ENCODE measurements at regions not wholly inside any gene's neighbourhood (a gene's known extent, or its start where the extent isn't known, plus 50 kb on each side); places are given as distances from the start of the nearest gene placed in this dataset.

- no peaks in the 10 kb centered on the region for H3K9me3 ChIP-seq
- H3K4me3 ChIP-seq = no peak overlapping the region
- WGBS (ENCODE audit: missing lambda C conversion rate) = 58% methylated on average over 4 of the region's 4 CpGs
- no peak overlapping the region for H3K4me2 ChIP-seq
- TF ChIP-seq RAD21 (conservative IDR thresholded peaks at IDR 0.05 in 1 of 2, IDR thresholded peaks at IDR 0.05 in 1 of 2) = no peak
- no peak for TF ChIP-seq MAX (IDR thresholded peaks at IDR 0.05)
- no peak for TF ChIP-seq EHMT2 (IDR thresholded peaks at IDR 0.05; ENCODE audit: low read depth)
- no peak for TF ChIP-seq KDM1A (IDR thresholded peaks at IDR 0.05; ENCODE audit: low read depth)
- TF ChIP-seq ZSCAN20 (CRISPR knock-in tag; IDR thresholded peaks at IDR 0.05) = no peak
- no peak for TF ChIP-seq KDM5A (IDR thresholded peaks at IDR 0.05)
- TF ChIP-seq ZNF302 (CRISPR knock-in tag; IDR thresholded peaks at IDR 0.05) = no peak
- no peak for TF ChIP-seq RFX5 (IDR thresholded peaks at IDR 0.05)
- TF ChIP-seq BCL3 (IDR thresholded peaks at IDR 0.05) = no peak
- no peak for TF ChIP-seq HDAC2 (IDR thresholded peaks at IDR 0.05)
- no peak for TF ChIP-seq RNF2 (IDR thresholded peaks at IDR 0.05; ENCODE audit: borderline replicate concordance, low read depth)
- TF ChIP-seq HOXA7 (CRISPR knock-in tag; IDR thresholded peaks at IDR 0.05) = no peak
- TF ChIP-seq CBX2 (IDR thresholded peaks at IDR 0.05; ENCODE audit: borderline replicate concordance, low read depth) = no peak
- TF ChIP-seq ATOH8 (CRISPR knock-in tag; IDR thresholded peaks at IDR 0.05; ENCODE audit: low read depth) = no peak
- no peak for TF ChIP-seq BHLHE40 (IDR thresholded peaks at IDR 0.05; ENCODE audit: low read depth, low read length)
- TF ChIP-seq MAFK (IDR thresholded peaks at IDR 0.05; ENCODE audit: partially characterized antibody) = no peak
- no peak for TF ChIP-seq SMC3 (IDR thresholded peaks at IDR 0.05)
- no peak for TF ChIP-seq CHD2 (IDR thresholded peaks at IDR 0.05; ENCODE audit: low read length, partially characterized antibody)
- H3K27ac ChIP-seq = no peak overlapping the region
- POLR2A ChIA-PET = no interaction called here
- FAIRE-seq (no peak), DNase-seq (ENCODE audit: low read depth in 1 of 2, low spot score in 1 of 2) (no peak), ATAC-seq (no peak)
- CTCF ChIA-PET = interaction anchor here (0.8 to 2.3 kb wide), 3 partner anchors 718 to 734 kb away, joined by 3 to 7 read pairs (median 3); no protein-coding TSS in a partner anchor
- H3K4me1 ChIP-seq = no peaks in the 10 kb centered on the region
Observed at GRCh38 chr2:175362331-175362730, 180.8 kb upstream of the ATP5MC3 start.

GRCh38 chr2:175359710-175360109 is 178.2 kb upstream of the ATP5MC3 start:
- Histone ChIP-seq H3K9me3 (no peaks in the 10 kb centered on the region), H3K4me1 (no peaks in the 10 kb centered on the region), H3K4me3 (no peak overlapping the region), H3K4me2 (no peak overlapping the region), H3K27ac (no peak overlapping the region)
- TF ChIP-seq HOXB13 (CRISPR knock-in tag; IDR thresholded peaks at IDR 0.05; ENCODE audit: low read depth) (no peak), CBX8 (IDR thresholded peaks at IDR 0.05) (no peak), EHMT2 (IDR thresholded peaks at IDR 0.05; ENCODE audit: low read depth) (no peak), HDAC2 (IDR thresholded peaks at IDR 0.05) (no peak), HES2 (IDR thresholded peaks at IDR 0.05) (no peak), NR3C1 (IDR thresholded peaks at IDR 0.05) (no peak), SREBF2 (IDR thresholded peaks at IDR 0.05) (no peak), PHF8 (IDR thresholded peaks at IDR 0.05; ENCODE audit: borderline replicate concordance, low read depth) (no peak), HEYL (CRISPR knock-in tag; IDR thresholded peaks at IDR 0.05) (no peak), ZFP36 (IDR thresholded peaks at IDR 0.05; ENCODE audit: borderline replicate concordance, partially characterized antibody) (no peak), FOSB (CRISPR knock-in tag; IDR thresholded peaks at IDR 0.05) (no peak), TFCP2L1 (CRISPR knock-in tag; IDR thresholded peaks at IDR 0.05) (no peak), RAD21 (conservative IDR thresholded peaks at IDR 0.05 in 1 of 2, IDR thresholded peaks at IDR 0.05 in 1 of 2) (no peak), JUNB (IDR thresholded peaks at IDR 0.05) (no peak), GATA3 (IDR thresholded peaks at IDR 0.05; ENCODE audit: borderline replicate concordance) (no peak), RNF2 (IDR thresholded peaks at IDR 0.05; ENCODE audit: borderline replicate concordance, low read depth) (no peak), CTCF (IDR thresholded peaks at IDR 0.05) (no peak), HOXA7 (CRISPR knock-in tag; IDR thresholded peaks at IDR 0.05) (no peak), POLR2A (IDR thresholded peaks at IDR 0.05; ENCODE audit: low read length) (no peak), USF2 (IDR thresholded peaks at IDR 0.05) (no peak)
- no peak for ATAC-seq
- WGBS (ENCODE audit: missing lambda C conversion rate) = 31% methylated on average over 3 of the region's 3 CpGs
- POLR2A ChIA-PET = no interaction called here
- no peak for DNase-seq (ENCODE audit: low read depth in 1 of 2, low spot score in 1 of 2)
- no peak for FAIRE-seq
- CTCF ChIA-PET = interaction anchor here (0.5 kb wide), 1 partner anchor 109 kb away, joined by 3 read pairs; no protein-coding TSS in a partner anchor
